GM10266 (cell line): ENCODE measurements at regions not wholly inside any gene's neighbourhood (a gene's known extent, or its start where the extent isn't known, plus 50 kb on each side); places are given as distances from the start of the nearest gene placed in this dataset.

ENCODE experiments used
- DNase-seq: peaks from one replicate; pipeline ENCODE4 v3.0.0; 2012; ENCODE audit errors: extremely low spot score
- CTCF ChIP-seq: IDR thresholded peaks from 2 replicates; pipeline ENCODE4 v1.5.1; 2012; ENCODE audit warnings: mild to moderate bottlenecking, low read depth; ENCODE audit not compliant: control insufficient read depth, insufficient read depth; ENCODE audit errors: missing control alignments

GRCh38 chr12:115108129-115109100, 424.4 kb upstream of the TBX3 start:
- no peak for TF ChIP-seq CTCF
- DNase-seq, result no peak

- no peak for TF ChIP-seq CTCF
- no peak for DNase-seq
Observed at GRCh38 chr12:115103884-115104883, 420.2 kb upstream of the TBX3 start.

- TF ChIP-seq CTCF, result no peak
- DNase-seq, result no peak
Observed at GRCh38 chr12:115102450-115102849, 418.5 kb upstream of the TBX3 start.

GRCh38 chr12:115101520-115101919, 417.5 kb upstream of the TBX3 start:
- no peak for TF ChIP-seq CTCF
- no peak for DNase-seq

- DNase-seq, result no peak
- no peak for TF ChIP-seq CTCF
Observed at GRCh38 chr12:115097416-115097815, 413.4 kb upstream of the TBX3 start.

- no peak for TF ChIP-seq CTCF
- no peak for DNase-seq
Observed at GRCh38 chr12:115096588-115097397, 412.8 kb upstream of the TBX3 start.
